B cell (primary cell): ENCODE measurements at regions not wholly inside any gene's neighbourhood (a gene's known extent, or its start where the extent isn't known, plus 50 kb on each side); places are given as distances from the start of the nearest gene placed in this dataset.

ENCODE experiments used
- ATAC-seq: fragments of 200-7000 bp; cut with Tn5 transposase; one replicate; pipeline ENCODE4 v1.10.0; 2021; ENCODE audit warnings: low read depth, mild to moderate bottlenecking, moderate number of reproducible peaks, moderate library complexity
- CTCF ChIA-PET: fragments of 350-600 bp; sonication (Branson Sonifier 250); formaldehyde crosslinking; loops from one replicate; lab custom pipeline; 2021; ENCODE audit warnings: antibody characterized with exemption, inconsistent platforms; lab: Charles Lee
- POLR2A ChIA-PET: fragments of 350-600 bp; sonication (Branson Sonifier 250); formaldehyde crosslinking; loops from one replicate; lab custom pipeline; 2021; ENCODE audit warnings: antibody characterized with exemption; lab: Charles Lee
- DNase-seq: peaks from one replicate; pipeline ENCODE4 v3.0.0; 2013
- H2AFZ ChIP-seq: 2 replicates; pipeline ENCODE4 v1.6.1; 2012; ENCODE audit warnings: mild to moderate bottlenecking, low read depth, low read length; ENCODE audit not compliant: insufficient read depth, poor library complexity, severe bottlenecking
- H3K27ac ChIP-seq, 2 donors: 1 replicate in 1 of 2; 2 replicates in 1 of 2; pipeline ENCODE4 v1.5.1; 2012 to 2013; ENCODE audit warnings: low read length in 2 of 2, mild to moderate bottlenecking in 2 of 2, moderate library complexity in 1 of 2
- H3K27me3 ChIP-seq, 4 experiments: fragments of 200-600 bp in 1 of 4; sonication (generic) in 1 of 4; replicated peaks in 1 of 4; 1 replicate in 2 of 4; 2 replicates in 2 of 4; pipeline versions ENCODE4 v1.6.1 to v1.7.0; 2013 to 2016; ENCODE audit warnings: low read length in 3 of 4, mild to moderate bottlenecking in 2 of 4, mixed read lengths in 1 of 4, moderate library complexity in 1 of 4; ENCODE audit not compliant: insufficient read depth in 4 of 4, control insufficient read depth in 3 of 4; ENCODE audit errors: control extremely low read depth in 1 of 4
- H3K36me3 ChIP-seq, 2 experiments: replicated peaks in 1 of 2; 1 replicate in 1 of 2; 2 replicates in 1 of 2; pipeline versions ENCODE4 v1.6.1 to v1.7.1; 2013; ENCODE audit warnings: low read length in 1 of 2; ENCODE audit not compliant: insufficient read depth in 2 of 2, control insufficient read depth in 1 of 2; ENCODE audit errors: control extremely low read depth in 1 of 2, extremely low read depth in 1 of 2
- H3K4me1 ChIP-seq, 2 donors: fragments of 200-600 bp in 1 of 2; sonication (generic) in 1 of 2; 1 replicate in 1 of 2; 2 replicates in 1 of 2; pipeline versions ENCODE4 v1.5.1 to v1.6.1; 2013 to 2017; ENCODE audit warnings: low read length in 2 of 2; ENCODE audit not compliant: control insufficient read depth in 2 of 2, insufficient read depth in 2 of 2
- H3K4me2 ChIP-seq: replicated peaks from 2 replicates; pipeline ENCODE3; 2012; ENCODE audit warnings: mild to moderate bottlenecking, low read depth, low read length; ENCODE audit not compliant: poor library complexity, severe bottlenecking
- H3K4me3 ChIP-seq, 5 experiments: fragments of 200-600 bp in 1 of 5; sonication (generic) in 1 of 5; 1 replicate in 3 of 5; 2 replicates in 2 of 5; pipeline versions ENCODE4 v1.5.1 to v1.7.0; 2011 to 2016; ENCODE audit warnings: low read length in 4 of 5, mild to moderate bottlenecking in 4 of 5, low read depth in 2 of 5, control low read depth in 1 of 5, moderate library complexity in 1 of 5; ENCODE audit not compliant: insufficient read depth in 1 of 5; ENCODE audit errors: control extremely low read depth in 1 of 5, extremely low read depth in 1 of 5
- H3K79me2 ChIP-seq: fragments of 200-600 bp; sonication (generic); one replicate; pipeline ENCODE4 v1.6.0; 2016; ENCODE audit warnings: low read length; ENCODE audit not compliant: control insufficient read depth, insufficient read depth
- H3K9ac ChIP-seq: fragments of 200-600 bp; sonication (generic); 2 replicates; pipeline ENCODE4 v1.6.1; 2017; ENCODE audit warnings: mild to moderate bottlenecking, low read length, moderate library complexity
- H3K9me3 ChIP-seq, 3 donors: one replicate each; pipeline versions ENCODE4 v1.6.1 to v1.7.1; 2013; ENCODE audit warnings: low read length in 2 of 3; ENCODE audit not compliant: control insufficient read depth in 2 of 3, insufficient read depth in 1 of 3; ENCODE audit errors: control extremely low read depth in 1 of 3
- H4K20me1 ChIP-seq: 2 replicates; pipeline ENCODE4 v1.6.0; 2012; ENCODE audit warnings: mild to moderate bottlenecking, low read length; ENCODE audit not compliant: insufficient read depth, control insufficient read depth, poor library complexity, severe bottlenecking
- H3K27ac Mint-ChIP-seq: one replicate; pipeline ENCODE4 v1.8.0; 2021; ENCODE audit warnings: mixed read lengths
- H3K27me3 Mint-ChIP-seq: one replicate; pipeline ENCODE4 v1.8.0; 2021; ENCODE audit warnings: mixed read lengths
- H3K4me1 Mint-ChIP-seq: one replicate; pipeline ENCODE4 v1.8.0; 2021; ENCODE audit warnings: mixed read lengths
- H3K4me3 Mint-ChIP-seq: one replicate; pipeline ENCODE4 v1.8.0; 2021; ENCODE audit warnings: mixed read lengths
- H3K9me3 Mint-ChIP-seq: one replicate; pipeline ENCODE4 v1.8.0; 2022; ENCODE audit warnings: mixed read lengths; ENCODE audit not compliant: insufficient read depth
- CTCF ChIP-seq: fragments of 200-600 bp; IDR thresholded peaks from one replicate; pipeline ENCODE4 v1.8.0; 2022; ENCODE audit warnings: antibody characterized with exemption, mild to moderate bottlenecking
- EZH2 ChIP-seq: IDR thresholded peaks from 2 replicates; pipeline ENCODE4 v1.6.1; 2012; ENCODE audit warnings: borderline replicate concordance, low read depth, mild to moderate bottlenecking, moderate library complexity, low read length; ENCODE audit not compliant: insufficient read depth, poor library complexity, severe bottlenecking
- WGBS: methylation state at CpG from one replicate; pipeline ENCODE4 v1.1.5; 2013; ENCODE audit warnings: missing lambda C conversion rate; ENCODE audit not compliant: insufficient coverage; 5-methylcytosine and 5-hydroxymethylcytosine counted together
- intact Hi-C: fragments of 100-400 bp; cut with micrococcal nuclease; formaldehyde crosslinking; loops from one replicate; pipeline ENCODE4 v1.10.0; 2022

- intact Hi-C loops = no loop called here
Observed at GRCh38 chr7:23927709-23928417, 217.8 kb downstream of the STK31 start.

GRCh38 chr7:23928418-23928775, 218.4 kb downstream of the STK31 start:
- Histone ChIP-seq H2AFZ (no peak overlapping the region), H4K20me1 (no peaks in the 10 kb centered on the region), H3K79me2 (no peaks in the 10 kb centered on the region), H3K9ac (no peak overlapping the region), H3K27ac (no peak overlapping the region), H3K4me3 (no peak overlapping the region), H3K4me2 (no peak overlapping the region), H3K9me3 (no peaks in the 10 kb centered on the region), H3K27me3 (no peaks in the 10 kb centered on the region), H3K4me1 (no peaks in the 10 kb centered on the region), H3K36me3 (no peaks in the 10 kb centered on the region)
- 85% methylated on average over 2 of the region's 3 CpGs for WGBS
- Mint-ChIP-seq H3K27me3 (peaks cover 10% of the 10 kb centered on the region), H3K4me3 (no peak overlapping the region), H3K4me1 (no peaks in the 10 kb centered on the region), H3K27ac (no peak overlapping the region), H3K9me3 (no peaks in the 10 kb centered on the region)
- intact Hi-C loops = no loop called here
- TF ChIP-seq EZH2 (no peak), CTCF (no peak)
- ChIA-PET POLR2A (no interaction called here), CTCF (no interaction called here)
- no peak for DNase-seq
- no peak for ATAC-seq

More at GRCh38 chr7:23927709-23928417, 217.8 kb downstream of the STK31 start:
- H3K36me3 ChIP-seq = no peaks in the 10 kb centered on the region
- no peaks in the 10 kb centered on the region for H4K20me1 ChIP-seq
- H3K4me3 ChIP-seq = no peak overlapping the region
- H3K27ac ChIP-seq = no peak overlapping the region
- no peak for ATAC-seq
- ChIA-PET CTCF (no interaction called here), POLR2A (no interaction called here)
- H3K4me3 Mint-ChIP-seq = no peak overlapping the region
- no peaks in the 10 kb centered on the region for H3K4me1 ChIP-seq
- no peak overlapping the region for H3K27ac Mint-ChIP-seq
- no peaks in the 10 kb centered on the region for H3K9me3 ChIP-seq
- H3K27me3 Mint-ChIP-seq = peaks cover 10% of the 10 kb centered on the region
- 100% methylated on average over 1 of the region's 5 CpGs for WGBS
- DNase-seq = no peak
- no peak overlapping the region for H2AFZ ChIP-seq
- no peaks in the 10 kb centered on the region for H3K27me3 ChIP-seq
- H3K9ac ChIP-seq = no peak overlapping the region
- H3K4me1 Mint-ChIP-seq = no peaks in the 10 kb centered on the region
- TF ChIP-seq CTCF = no peak
- TF ChIP-seq EZH2 = no peak
- no peak overlapping the region for H3K4me2 ChIP-seq
- no peaks in the 10 kb centered on the region for H3K79me2 ChIP-seq
- no peaks in the 10 kb centered on the region for H3K9me3 Mint-ChIP-seq
